GM23338 (cell line): ENCODE measurements at regions not wholly inside any gene's neighbourhood (a gene's known extent, or its start where the extent isn't known, plus 50 kb on each side); places are given as distances from the start of the nearest gene placed in this dataset.
"Not testable (repeated sequence)": the region's sequence is repeated elsewhere in the genome, so short reads cannot be mapped to it uniquely, and the experiment has no call there.

Experiments used
- ATAC-seq: fragments of 200-7000 bp; cut with Tn5 transposase; 3 replicates; pipeline ENCODE4 v1.9.1; 2020
- DNase-seq: peaks from one replicate; pipeline ENCODE4 v3.0.0-alpha.2; 2015; ENCODE audit warnings: low spot score
- H2AFZ ChIP-seq: fragments of 200-600 bp; sonication (generic); 2 replicates; pipeline ENCODE4 v1.8.0; 2016; ENCODE audit warnings: antibody characterized with exemption, mild to moderate bottlenecking, moderate library complexity
- H3F3A ChIP-seq: fragments of 200-600 bp; sonication (generic); replicated peaks from 2 replicates; pipeline ENCODE4 v1.8.0; 2017; ENCODE audit warnings: antibody characterized with exemption, mixed run types, low read depth
- H3K27ac ChIP-seq: fragments of 200-600 bp; sonication (generic); 2 replicates; pipeline ENCODE4 v1.6.1; 2016; ENCODE audit warnings: low read depth
- H3K27me3 ChIP-seq: fragments of 200-600 bp; sonication (generic); 2 replicates; pipeline ENCODE4 v1.8.0; 2016; ENCODE audit warnings: mild to moderate bottlenecking, mixed run types, moderate library complexity; ENCODE audit not compliant: insufficient read depth
- H3K36me3 ChIP-seq: fragments of 200-600 bp; sonication (generic); 2 replicates; pipeline ENCODE4 v1.8.0; 2016; ENCODE audit warnings: mild to moderate bottlenecking; ENCODE audit not compliant: insufficient read depth
- H3K4me1 ChIP-seq: fragments of 200-600 bp; sonication (generic); 2 replicates; pipeline ENCODE4 v1.8.0; 2016; ENCODE audit warnings: mild to moderate bottlenecking, moderate library complexity; ENCODE audit not compliant: insufficient read depth
- H3K4me2 ChIP-seq: fragments of 200-600 bp; sonication (generic); 2 replicates; pipeline ENCODE4 v1.7.1; 2017; ENCODE audit warnings: mixed run types
- H3K4me3 ChIP-seq: fragments of 200-600 bp; sonication (generic); 2 replicates; pipeline ENCODE4 v1.6.1; 2016; ENCODE audit warnings: mixed run types
- H3K79me2 ChIP-seq: fragments of 200-600 bp; sonication (generic); replicated peaks from 2 replicates; pipeline ENCODE4 v1.8.0; 2017; ENCODE audit warnings: mild to moderate bottlenecking; ENCODE audit not compliant: insufficient read depth
- H3K9me2 ChIP-seq: fragments of 200-600 bp; sonication (generic); 2 replicates; pipeline ENCODE4 v1.8.0; 2017; ENCODE audit not compliant: insufficient read depth
- H4K20me1 ChIP-seq: fragments of 200-600 bp; sonication (generic); replicated peaks from 2 replicates; pipeline ENCODE4 v1.8.0; 2017; ENCODE audit warnings: mild to moderate bottlenecking; ENCODE audit not compliant: insufficient read depth
- H3K27ac Mint-ChIP-seq: 2 replicates; pipeline ENCODE4 v1.8.0; 2020; ENCODE audit warnings: inconsistent platforms, mild to moderate bottlenecking, moderate library complexity, mixed read lengths
- H3K27me3 Mint-ChIP-seq: 3 replicates; pipeline ENCODE4 v1.8.0; 2022; ENCODE audit warnings: low read depth, mild to moderate bottlenecking, moderate library complexity, mixed read lengths, inconsistent platforms; ENCODE audit not compliant: insufficient read depth, poor library complexity
- H3K36me3 Mint-ChIP-seq: 3 replicates; pipeline ENCODE4 v1.8.0; 2021; ENCODE audit warnings: low read depth, mild to moderate bottlenecking, inconsistent platforms, moderate library complexity, mixed read lengths
- H3K4me1 Mint-ChIP-seq: 3 replicates; pipeline ENCODE4 v1.8.0; 2020; ENCODE audit warnings: mild to moderate bottlenecking, inconsistent platforms, mixed read lengths
- H3K4me3 Mint-ChIP-seq: 3 replicates; pipeline ENCODE4 v1.8.0; 2021; ENCODE audit warnings: moderate library complexity, mild to moderate bottlenecking, inconsistent platforms, mixed read lengths
- H3K9me3 Mint-ChIP-seq: 3 replicates; pipeline ENCODE4 v1.8.0; 2020; ENCODE audit warnings: moderate library complexity, mild to moderate bottlenecking, inconsistent platforms, mixed read lengths

DNA sequence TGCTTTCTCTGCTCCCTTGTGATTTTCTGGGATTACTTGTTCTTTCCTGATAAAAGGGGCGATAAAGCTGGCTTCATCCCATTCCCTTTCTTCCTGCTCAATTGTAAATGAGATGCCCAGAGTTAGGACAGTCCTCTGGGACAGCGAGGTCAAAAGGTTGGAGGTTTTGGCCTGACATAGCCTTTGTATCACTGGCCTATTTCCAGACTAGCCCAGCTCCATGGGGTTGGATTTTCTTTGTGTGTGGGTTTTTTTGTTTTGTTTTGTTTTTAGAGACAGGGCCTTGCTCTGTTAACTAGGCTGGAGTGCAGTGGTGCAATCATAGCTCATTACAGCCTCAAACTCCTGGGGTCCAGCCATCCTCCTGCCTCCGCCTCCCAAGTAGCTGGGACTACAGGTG is 57.8 kb downstream of the NPIPB11 start:
- not testable (repeated sequence) for H4K20me1 ChIP-seq, H3K36me3 Mint-ChIP-seq, H3F3A ChIP-seq, ATAC-seq, H3K27ac Mint-ChIP-seq, H3K4me2 ChIP-seq, H3K79me2 ChIP-seq, H3K27me3 ChIP-seq, H3K27ac ChIP-seq, H3K4me1 Mint-ChIP-seq, H3K36me3 ChIP-seq, H2AFZ ChIP-seq, H3K27me3 Mint-ChIP-seq, H3K4me3 ChIP-seq, DNase-seq, H3K9me2 ChIP-seq, H3K4me3 Mint-ChIP-seq, H3K4me1 ChIP-seq, H3K9me3 Mint-ChIP-seq

DNA sequence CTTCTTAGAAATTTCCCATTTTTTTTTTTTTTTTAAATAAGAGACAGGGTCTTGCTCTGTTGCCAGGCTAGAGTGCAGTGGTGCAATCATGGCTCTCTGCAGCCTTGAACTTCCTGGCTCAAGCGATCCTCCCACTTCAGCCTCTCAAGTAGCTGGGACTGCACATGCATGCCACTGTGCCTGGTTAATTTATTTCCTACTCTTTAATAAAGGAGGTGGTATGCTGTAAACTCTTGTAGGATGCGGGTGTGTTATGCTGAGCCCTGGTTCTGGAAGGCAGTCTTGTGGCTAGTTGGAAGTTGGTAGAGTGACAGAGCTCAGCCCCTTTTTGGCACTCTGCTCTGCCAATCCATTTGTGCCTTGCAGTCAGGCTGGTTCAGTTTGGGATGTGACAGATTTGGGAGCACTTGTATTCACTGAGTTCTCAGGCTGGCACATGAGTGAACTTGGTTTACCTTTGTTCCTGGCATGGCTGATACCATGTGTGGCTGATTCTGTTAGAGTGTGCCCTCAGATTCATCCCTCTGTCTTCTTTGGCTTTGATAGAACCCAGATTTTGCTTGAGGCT is 58.3 kb downstream of the NPIPB11 start:
- DNase-seq, H3K9me2 ChIP-seq, H3K4me1 Mint-ChIP-seq, H3K79me2 ChIP-seq, H3K4me3 Mint-ChIP-seq, H3K4me1 ChIP-seq, H3K27me3 Mint-ChIP-seq, H3K36me3 ChIP-seq, H3K4me3 ChIP-seq, H2AFZ ChIP-seq, ATAC-seq, H3K4me2 ChIP-seq, H3K27me3 ChIP-seq, H4K20me1 ChIP-seq, H3F3A ChIP-seq, H3K9me3 Mint-ChIP-seq, H3K27ac Mint-ChIP-seq, H3K27ac ChIP-seq, H3K36me3 Mint-ChIP-seq: not testable (repeated sequence)

DNA sequence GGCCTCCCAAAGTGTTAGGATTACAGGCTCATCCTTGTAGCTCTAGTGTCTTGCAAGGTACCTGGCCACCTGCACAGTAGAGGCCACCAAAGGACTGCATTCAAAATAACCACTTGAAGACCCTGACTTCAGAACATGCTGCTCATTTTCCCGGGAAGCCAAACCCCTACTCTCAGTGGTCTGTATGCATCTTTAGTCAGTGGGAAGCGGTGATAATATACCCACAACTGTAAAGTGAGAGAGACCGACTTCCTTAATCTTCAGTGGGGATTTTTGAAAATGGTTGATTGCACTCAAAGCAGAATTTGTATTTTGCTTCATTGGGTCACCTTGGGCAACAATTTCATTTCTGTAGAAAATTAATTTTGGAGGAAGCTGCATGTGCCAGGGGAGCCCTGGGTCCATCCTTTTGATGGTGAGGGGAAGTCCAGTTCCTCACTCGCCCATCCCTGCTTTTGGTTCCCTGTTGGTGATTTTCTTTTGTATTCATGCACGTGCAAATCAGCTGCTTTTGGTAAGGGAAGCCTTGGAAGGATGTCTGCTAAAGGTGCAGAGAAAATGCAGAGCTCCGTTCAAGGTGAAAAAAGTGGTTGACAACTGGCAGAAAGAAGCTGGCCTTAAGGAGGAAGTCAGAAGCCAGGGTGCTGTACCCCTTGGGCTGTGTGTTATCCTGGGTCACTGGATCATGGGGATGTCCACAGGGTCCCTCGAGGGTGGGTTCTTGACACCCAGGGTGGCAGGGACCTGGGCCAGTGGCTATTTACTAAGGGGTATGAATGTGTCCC is 59.5 kb downstream of the NPIPB11 start:
- H3K4me1 Mint-ChIP-seq, H3K27me3 ChIP-seq, H3K27ac ChIP-seq, H4K20me1 ChIP-seq, H3K9me3 Mint-ChIP-seq, H3K4me2 ChIP-seq, H3K79me2 ChIP-seq, H2AFZ ChIP-seq, H3K36me3 ChIP-seq, H3K4me1 ChIP-seq, H3K36me3 Mint-ChIP-seq, ATAC-seq, H3F3A ChIP-seq, DNase-seq, H3K4me3 Mint-ChIP-seq, H3K9me2 ChIP-seq, H3K27ac Mint-ChIP-seq, H3K4me3 ChIP-seq, H3K27me3 Mint-ChIP-seq: not testable (repeated sequence)

DNA sequence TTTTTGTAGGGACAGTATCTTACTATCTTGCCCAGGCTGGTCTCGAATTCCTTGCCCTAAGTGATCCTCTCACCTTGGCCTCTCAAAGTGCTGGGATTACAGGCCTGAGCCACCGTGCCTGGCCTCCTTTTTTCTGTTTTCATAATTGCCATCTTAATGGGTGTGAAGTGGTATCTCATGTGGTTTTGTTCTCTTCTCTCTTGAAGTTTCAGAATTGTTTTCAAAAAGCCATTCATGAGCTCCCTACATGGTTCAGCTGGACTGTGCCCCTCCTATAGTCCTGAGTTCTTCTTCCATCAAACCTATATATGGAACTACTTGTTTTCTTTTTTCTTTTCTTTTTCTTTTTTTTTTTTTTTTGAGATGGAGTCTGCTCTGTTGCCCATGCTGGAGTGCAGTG is 60.3 kb downstream of the NPIPB11 start:
- not testable (repeated sequence) for H3K4me1 ChIP-seq, H3K9me2 ChIP-seq, DNase-seq, ATAC-seq, H3K4me1 Mint-ChIP-seq, H3K27ac ChIP-seq, H4K20me1 ChIP-seq, H3K9me3 Mint-ChIP-seq, H3K27me3 Mint-ChIP-seq, H3K4me3 Mint-ChIP-seq, H3K36me3 Mint-ChIP-seq, H3K4me2 ChIP-seq, H3K36me3 ChIP-seq, H2AFZ ChIP-seq, H3F3A ChIP-seq, H3K27me3 ChIP-seq, H3K27ac Mint-ChIP-seq, H3K79me2 ChIP-seq, H3K4me3 ChIP-seq

DNA sequence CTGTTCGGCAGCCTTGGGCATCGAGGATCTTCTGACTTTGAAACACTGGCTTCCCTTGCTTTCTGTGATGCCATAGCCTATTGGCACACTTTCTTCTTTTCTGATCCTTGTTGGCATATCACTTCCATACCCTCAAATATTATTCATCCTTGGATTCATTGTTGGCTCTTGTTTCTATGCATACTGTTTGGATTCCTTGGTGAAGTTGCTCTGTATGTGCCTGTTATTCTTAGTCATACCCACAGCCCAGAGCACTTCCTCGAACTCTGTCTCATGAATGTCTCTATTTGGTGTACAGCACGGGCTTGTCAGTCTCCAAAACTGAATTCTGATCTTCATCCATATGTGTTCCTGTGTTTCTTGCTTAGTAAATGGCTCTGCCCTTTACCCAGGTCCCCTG is 63.6 kb downstream of the NPIPB11 start:
- not testable (repeated sequence) for H3K4me1 Mint-ChIP-seq, H3K4me2 ChIP-seq, H2AFZ ChIP-seq, H3K4me3 Mint-ChIP-seq, H3K36me3 ChIP-seq, ATAC-seq, H3K79me2 ChIP-seq, H3K27me3 Mint-ChIP-seq, H3K27me3 ChIP-seq, H3F3A ChIP-seq, H3K36me3 Mint-ChIP-seq, H3K27ac ChIP-seq, H3K9me3 Mint-ChIP-seq, H3K9me2 ChIP-seq, H3K27ac Mint-ChIP-seq, DNase-seq, H3K4me3 ChIP-seq, H4K20me1 ChIP-seq, H3K4me1 ChIP-seq

DNA sequence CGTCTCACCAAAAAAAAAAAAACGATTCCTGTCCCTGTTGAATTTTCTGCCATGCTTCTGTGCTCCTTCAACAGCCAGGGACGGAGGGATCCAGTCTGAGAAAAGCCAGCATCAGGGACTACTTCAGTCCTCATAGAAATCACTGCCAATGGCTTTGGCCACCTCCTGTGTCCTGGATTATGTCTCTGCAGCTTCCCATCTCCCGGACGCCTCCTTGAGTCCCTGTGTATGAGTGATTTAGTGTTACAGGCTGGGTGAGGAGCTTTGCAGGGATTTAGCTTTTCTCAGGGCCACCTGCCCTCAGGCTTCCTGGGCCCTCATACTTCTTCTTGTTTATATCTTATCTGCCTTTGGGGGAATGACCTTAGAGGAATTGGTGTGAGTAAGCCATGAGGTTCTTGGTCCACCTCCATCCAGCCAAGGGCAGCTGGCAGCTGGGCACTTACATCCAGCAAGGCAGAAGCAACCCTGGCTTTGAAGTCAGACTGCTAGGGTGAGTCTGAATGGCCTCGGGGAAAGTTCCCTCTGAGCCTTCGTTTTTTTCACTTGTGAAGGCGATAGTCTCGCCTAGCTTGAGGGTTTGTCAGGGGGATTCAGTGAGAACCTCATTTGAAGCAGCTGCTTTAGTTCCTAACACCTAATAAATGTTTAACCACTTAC is 65.6 kb downstream of the NPIPB11 start:
- not testable (repeated sequence) for H3K79me2 ChIP-seq, DNase-seq, H3K36me3 ChIP-seq, H3K4me1 ChIP-seq, H3K4me3 Mint-ChIP-seq, ATAC-seq, H3K27ac Mint-ChIP-seq, H4K20me1 ChIP-seq, H3K27ac ChIP-seq, H3K9me3 Mint-ChIP-seq, H2AFZ ChIP-seq, H3K36me3 Mint-ChIP-seq, H3K4me2 ChIP-seq, H3K4me1 Mint-ChIP-seq, H3K27me3 Mint-ChIP-seq, H3K4me3 ChIP-seq, H3F3A ChIP-seq, H3K9me2 ChIP-seq, H3K27me3 ChIP-seq
